C4-2B (cell line): ENCODE measurements at regions not wholly inside any gene's neighbourhood (a gene's known extent, or its start where the extent isn't known, plus 50 kb on each side); places are given as distances from the start of the nearest gene placed in this dataset.

ENCODE experiments used
- ZFX ChIP-seq: fragments of 450-650 bp; IDR thresholded peaks from 2 replicates; pipeline ENCODE4 v1.6.1; 2017
- TF ChIP-seq, protein P1 (sequence below): fragments of 450-650 bp; conservative IDR thresholded peaks from 2 replicates; pipeline ENCODE4 v1.5.1; 2017; ENCODE audit warnings: mild to moderate bottlenecking

GRCh38 chr21:14773777-14774345 lies 227.7 kb upstream of the SAMSN1 start:
- TF ChIP-seq, protein P1, sequence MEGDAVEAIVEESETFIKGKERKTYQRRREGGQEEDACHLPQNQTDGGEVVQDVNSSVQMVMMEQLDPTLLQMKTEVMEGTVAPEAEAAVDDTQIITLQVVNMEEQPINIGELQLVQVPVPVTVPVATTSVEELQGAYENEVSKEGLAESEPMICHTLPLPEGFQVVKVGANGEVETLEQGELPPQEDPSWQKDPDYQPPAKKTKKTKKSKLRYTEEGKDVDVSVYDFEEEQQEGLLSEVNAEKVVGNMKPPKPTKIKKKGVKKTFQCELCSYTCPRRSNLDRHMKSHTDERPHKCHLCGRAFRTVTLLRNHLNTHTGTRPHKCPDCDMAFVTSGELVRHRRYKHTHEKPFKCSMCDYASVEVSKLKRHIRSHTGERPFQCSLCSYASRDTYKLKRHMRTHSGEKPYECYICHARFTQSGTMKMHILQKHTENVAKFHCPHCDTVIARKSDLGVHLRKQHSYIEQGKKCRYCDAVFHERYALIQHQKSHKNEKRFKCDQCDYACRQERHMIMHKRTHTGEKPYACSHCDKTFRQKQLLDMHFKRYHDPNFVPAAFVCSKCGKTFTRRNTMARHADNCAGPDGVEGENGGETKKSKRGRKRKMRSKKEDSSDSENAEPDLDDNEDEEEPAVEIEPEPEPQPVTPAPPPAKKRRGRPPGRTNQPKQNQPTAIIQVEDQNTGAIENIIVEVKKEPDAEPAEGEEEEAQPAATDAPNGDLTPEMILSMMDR, result peak; percentile 65
- no peak for TF ChIP-seq ZFX
